ENCODE measurements at regions not wholly inside any gene's neighbourhood (a gene's known extent, or its start where the extent isn't known, plus 50 kb on each side); places are given as distances from the start of the nearest gene placed in this dataset.
A peak's percentile ranks its signal among the peaks of the same experiment; 100 is the strongest.

GRCh38 chrX:69027181-69028005, 137.9 kb downstream of the PJA1 start:
- H3K27ac ChIP-seq (replicated peaks; ENCODE audit: low read length): no peak overlapping the region
- no CpG with 5 or more reads among the region's 11 CpGs for WGBS, 2 donors (ENCODE audit: extremely low coverage in 2 of 2, insufficient read length in 2 of 2, insufficient replicate concordance in 1 of 2)
- DNase-seq (ENCODE audit: low spot score): no peak

GRCh38 chrX:69025802-69026301, 139.4 kb downstream of the PJA1 start:
- H3K9ac ChIP-seq (ENCODE audit: low read depth, low read length, poor library complexity): no peak overlapping the region
- peaks cover 0 to 6% (median 0%) of the 10 kb centered on the region in 3 experiments for H3K27me3 ChIP-seq (ENCODE audit: control insufficient read depth in 3 of 3, insufficient read depth in 3 of 3, low read depth in 1 of 3, low read length in 3 of 3)
- no peaks in the 10 kb centered on the region for H3K79me1 ChIP-seq (ENCODE audit: low read depth, low read length)
- H3K4me3 ChIP-seq (ENCODE audit: low read length in 2 of 2): no peak overlapping the region
- peaks cover 3 to 5% of the 10 kb centered on the region in 2 donors for H3K4me1 ChIP-seq (ENCODE audit: control insufficient read depth in 2 of 2, insufficient read depth in 1 of 2, low read depth in 1 of 2, low read length in 2 of 2)
- H2AK5ac ChIP-seq (ENCODE audit: low read depth, low read length): no peak overlapping the region
- no peak overlapping the region for H4K8ac ChIP-seq (ENCODE audit: low read depth, low read length)
- no CpG with 5 or more reads among the region's 4 CpGs for WGBS, 2 donors (ENCODE audit: extremely low coverage in 2 of 2, insufficient read length in 2 of 2, insufficient replicate concordance in 1 of 2)
- no peak overlapping the region for H4K91ac ChIP-seq (ENCODE audit: low read depth, low read length, poor library complexity)
- H3K4me2 ChIP-seq (ENCODE audit: insufficient read depth, low read length, poor library complexity, severe bottlenecking): no peak overlapping the region
- H2BK5ac ChIP-seq (ENCODE audit: low read length): no peak overlapping the region
- no peaks in the 10 kb centered on the region for H3K36me3 ChIP-seq (replicated peaks in 1 of 2; ENCODE audit: control insufficient read depth in 2 of 2, insufficient read depth in 2 of 2, low read length in 2 of 2)
- no peak overlapping the region for H3K14ac ChIP-seq (ENCODE audit: low read length)
- no peak overlapping the region for H2BK12ac ChIP-seq (ENCODE audit: low read length)
- H2AFZ ChIP-seq (ENCODE audit: low read length): no peak overlapping the region
- no peak for DNase-seq (ENCODE audit: low spot score)
- no peak overlapping the region for H3K27ac ChIP-seq (replicated peaks; ENCODE audit: low read length)
- H3K4ac ChIP-seq (ENCODE audit: low read length): no peak overlapping the region
- no peak overlapping the region for H2BK120ac ChIP-seq (ENCODE audit: low read depth, low read length)
- H2BK15ac ChIP-seq (ENCODE audit: low read length): no peak overlapping the region
- no peak overlapping the region for H3K23ac ChIP-seq (ENCODE audit: low read depth, low read length, poor library complexity)
- no peaks in the 10 kb centered on the region for H3K9me3 ChIP-seq (replicated peaks in 1 of 2; ENCODE audit: control insufficient read depth in 2 of 2, insufficient read depth in 1 of 2, low read depth in 1 of 2, low read length in 2 of 2)
- no peak overlapping the region for H3K18ac ChIP-seq (ENCODE audit: low read length)

More at GRCh38 chrX:69027181-69028005, 137.9 kb downstream of the PJA1 start:
- Histone ChIP-seq H2BK12ac (ENCODE audit: low read length) (no peak overlapping the region), H3K4ac (ENCODE audit: low read length) (no peak overlapping the region), H3K79me1 (ENCODE audit: low read depth, low read length) (no peaks in the 10 kb centered on the region), H4K91ac (ENCODE audit: low read depth, low read length, poor library complexity) (no peak overlapping the region), H3K4me1 (ENCODE audit: control insufficient read depth in 2 of 2, insufficient read depth in 1 of 2, low read depth in 1 of 2, low read length in 2 of 2) (peaks cover 0 to 3% of the 10 kb centered on the region in 2 donors), H3K23ac (ENCODE audit: low read depth, low read length, poor library complexity) (no peak overlapping the region), H2BK5ac (ENCODE audit: low read length) (no peak overlapping the region), H3K9me3 (replicated peaks in 1 of 2; ENCODE audit: control insufficient read depth in 2 of 2, insufficient read depth in 1 of 2, low read depth in 1 of 2, low read length in 2 of 2) (no peaks in the 10 kb centered on the region), H3K18ac (ENCODE audit: low read length) (no peak overlapping the region), H3K36me3 (replicated peaks in 1 of 2; ENCODE audit: control insufficient read depth in 2 of 2, insufficient read depth in 2 of 2, low read length in 2 of 2) (no peaks in the 10 kb centered on the region), H3K14ac (ENCODE audit: low read length) (no peak overlapping the region), H2BK120ac (ENCODE audit: low read depth, low read length) (no peak overlapping the region), H2AK5ac (ENCODE audit: low read depth, low read length) (no peak overlapping the region), H3K9ac (ENCODE audit: low read depth, low read length, poor library complexity) (no peak overlapping the region), H3K4me3 (ENCODE audit: low read length in 2 of 2) (no peak overlapping the region), H2BK15ac (ENCODE audit: low read length) (peak overlapping the region; percentile 83), H2AFZ (ENCODE audit: low read length) (no peak overlapping the region), H3K27me3 (ENCODE audit: control insufficient read depth in 3 of 3, insufficient read depth in 3 of 3, low read depth in 1 of 3, low read length in 3 of 3) (peaks cover 0 to 4% (median 0%) of the 10 kb centered on the region in 3 experiments), H3K4me2 (ENCODE audit: insufficient read depth, low read length, poor library complexity, severe bottlenecking) (no peak overlapping the region), H4K8ac (ENCODE audit: low read depth, low read length) (no peak overlapping the region)

GRCh38 chrX:69024931-69025330, 140.3 kb downstream of the PJA1 start:
- Histone ChIP-seq H3K27ac (replicated peaks; ENCODE audit: low read length) (no peak overlapping the region), H3K23ac (ENCODE audit: low read depth, low read length, poor library complexity) (no peak overlapping the region), H3K4ac (ENCODE audit: low read length) (no peak overlapping the region), H4K8ac (ENCODE audit: low read depth, low read length) (no peak overlapping the region), H3K14ac (ENCODE audit: low read length) (no peak overlapping the region), H3K79me1 (ENCODE audit: low read depth, low read length) (no peaks in the 10 kb centered on the region), H2AFZ (ENCODE audit: low read length) (no peak overlapping the region), H3K18ac (ENCODE audit: low read length) (no peak overlapping the region), H4K91ac (ENCODE audit: low read depth, low read length, poor library complexity) (no peak overlapping the region), H3K4me1 (ENCODE audit: control insufficient read depth in 2 of 2, insufficient read depth in 1 of 2, low read depth in 1 of 2, low read length in 2 of 2) (peaks cover 3 to 7% of the 10 kb centered on the region in 2 donors), H3K9me3 (replicated peaks in 1 of 2; ENCODE audit: control insufficient read depth in 2 of 2, insufficient read depth in 1 of 2, low read depth in 1 of 2, low read length in 2 of 2) (no peaks in the 10 kb centered on the region), H2BK5ac (ENCODE audit: low read length) (no peak overlapping the region), H3K36me3 (replicated peaks in 1 of 2; ENCODE audit: control insufficient read depth in 2 of 2, insufficient read depth in 2 of 2, low read length in 2 of 2) (no peaks in the 10 kb centered on the region), H3K4me3 (ENCODE audit: low read length in 2 of 2) (no peak overlapping the region), H2BK120ac (ENCODE audit: low read depth, low read length) (no peak overlapping the region), H2BK15ac (ENCODE audit: low read length) (no peak overlapping the region), H2BK12ac (ENCODE audit: low read length) (no peak overlapping the region), H3K27me3 (ENCODE audit: control insufficient read depth in 3 of 3, insufficient read depth in 3 of 3, low read depth in 1 of 3, low read length in 3 of 3) (peaks cover 0 to 10% (median 0%) of the 10 kb centered on the region in 3 experiments), H3K4me2 (ENCODE audit: insufficient read depth, low read length, poor library complexity, severe bottlenecking) (no peak overlapping the region), H2AK5ac (ENCODE audit: low read depth, low read length) (no peak overlapping the region), H3K9ac (ENCODE audit: low read depth, low read length, poor library complexity) (no peak overlapping the region)
- DNase-seq (ENCODE audit: low spot score): no peak
- WGBS, 2 donors (ENCODE audit: extremely low coverage in 2 of 2, insufficient read length in 2 of 2, insufficient replicate concordance in 1 of 2): no CpG with 5 or more reads among the region's 4 CpGs

GRCh38 chrX:69024161-69024736, 141.0 kb downstream of the PJA1 start:
- no peaks in the 10 kb centered on the region for H3K79me1 ChIP-seq (ENCODE audit: low read depth, low read length)
- no peak overlapping the region for H3K4me3 ChIP-seq (ENCODE audit: low read length in 2 of 2)
- no peak overlapping the region for H3K9ac ChIP-seq (ENCODE audit: low read depth, low read length, poor library complexity)
- DNase-seq (ENCODE audit: low spot score): no peak
- H3K27me3 ChIP-seq (ENCODE audit: control insufficient read depth in 3 of 3, insufficient read depth in 3 of 3, low read depth in 1 of 3, low read length in 3 of 3): peaks cover 0 to 12% (median 0%) of the 10 kb centered on the region in 3 experiments
- no peak overlapping the region for H2AK5ac ChIP-seq (ENCODE audit: low read depth, low read length)
- no peak overlapping the region for H3K14ac ChIP-seq (ENCODE audit: low read length)
- no peak overlapping the region for H4K91ac ChIP-seq (ENCODE audit: low read depth, low read length, poor library complexity)
- no peak overlapping the region for H3K4me2 ChIP-seq (ENCODE audit: insufficient read depth, low read length, poor library complexity, severe bottlenecking)
- H2BK12ac ChIP-seq (ENCODE audit: low read length): no peak overlapping the region
- H2AFZ ChIP-seq (ENCODE audit: low read length): no peak overlapping the region
- no peaks in the 10 kb centered on the region for H3K36me3 ChIP-seq (replicated peaks in 1 of 2; ENCODE audit: control insufficient read depth in 2 of 2, insufficient read depth in 2 of 2, low read length in 2 of 2)
- H2BK120ac ChIP-seq (ENCODE audit: low read depth, low read length): no peak overlapping the region
- H3K9me3 ChIP-seq (replicated peaks in 1 of 2; ENCODE audit: control insufficient read depth in 2 of 2, insufficient read depth in 1 of 2, low read depth in 1 of 2, low read length in 2 of 2): no peaks in the 10 kb centered on the region
- H3K4me1 ChIP-seq (ENCODE audit: control insufficient read depth in 2 of 2, insufficient read depth in 1 of 2, low read depth in 1 of 2, low read length in 2 of 2): peaks cover 0 to 7% of the 10 kb centered on the region in 2 donors
- no peak overlapping the region for H2BK15ac ChIP-seq (ENCODE audit: low read length)
- no peak overlapping the region for H4K8ac ChIP-seq (ENCODE audit: low read depth, low read length)
- H3K23ac ChIP-seq (ENCODE audit: low read depth, low read length, poor library complexity): no peak overlapping the region
- no peak overlapping the region for H3K4ac ChIP-seq (ENCODE audit: low read length)
- H3K18ac ChIP-seq (ENCODE audit: low read length): no peak overlapping the region
- WGBS, 2 donors (ENCODE audit: extremely low coverage in 2 of 2, insufficient read length in 2 of 2, insufficient replicate concordance in 1 of 2): no CpG with 5 or more reads among the region's 10 CpGs
- no peak overlapping the region for H3K27ac ChIP-seq (replicated peaks; ENCODE audit: low read length)
- H2BK5ac ChIP-seq (ENCODE audit: low read length): no peak overlapping the region

Data from neuronal stem cell (in vitro differentiated cells).